IPS-20b (cell line): ENCODE measurements at regions not wholly inside any gene's neighbourhood (a gene's known extent, or its start where the extent isn't known, plus 50 kb on each side); places are given as distances from the start of the nearest gene placed in this dataset.

Experiments used
- H3K27ac ChIP-seq: one replicate; pipeline ENCODE4 v1.5.1; 2013; ENCODE audit warnings: low read length
- H3K27me3 ChIP-seq: 2 replicates; pipeline ENCODE4 v1.6.1; 2013; ENCODE audit warnings: mild to moderate bottlenecking, low read length, inconsistent platforms; ENCODE audit not compliant: insufficient read depth
- H3K36me3 ChIP-seq: 2 replicates; pipeline ENCODE4 v1.6.1; 2013; ENCODE audit warnings: low read depth, mild to moderate bottlenecking, inconsistent platforms, low read length, moderate library complexity; ENCODE audit not compliant: insufficient read depth
- H3K4me1 ChIP-seq: 2 replicates; pipeline ENCODE4 v1.6.1; 2013; ENCODE audit warnings: mild to moderate bottlenecking, control low read depth, inconsistent platforms, low read length, moderate library complexity; ENCODE audit not compliant: insufficient read depth
- H3K4me3 ChIP-seq: 2 replicates; pipeline ENCODE4 v1.5.1; 2013; ENCODE audit warnings: mild to moderate bottlenecking, low read length, inconsistent platforms
- H3K9ac ChIP-seq: 2 replicates; pipeline ENCODE4 v1.6.1; 2013; ENCODE audit warnings: low read depth, mild to moderate bottlenecking, inconsistent platforms, low read length, moderate library complexity
- H3K9me3 ChIP-seq: 2 replicates; pipeline ENCODE4 v1.6.1; 2013; ENCODE audit warnings: mild to moderate bottlenecking, low read depth, low read length, inconsistent platforms; ENCODE audit not compliant: insufficient read depth

DNA sequence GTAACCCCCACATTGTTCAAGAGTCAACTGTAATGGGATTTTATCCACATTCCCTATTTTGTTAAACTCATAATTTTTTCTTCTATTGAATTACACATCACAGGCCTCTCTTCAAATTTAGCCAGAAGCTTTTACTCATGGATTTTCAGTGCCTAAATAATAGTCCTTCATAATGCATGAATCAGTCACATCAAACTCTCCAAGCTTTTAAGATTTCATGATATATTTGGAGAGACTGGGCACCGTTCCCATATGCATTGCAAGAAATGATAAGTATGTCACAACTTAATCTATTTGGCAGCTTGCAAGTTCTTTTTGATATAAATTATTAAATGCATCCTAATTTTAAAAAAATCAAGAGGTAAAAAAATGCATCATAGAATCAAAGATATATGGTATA is 465.9 kb downstream of the DMAC1 start:
- H3K4me1 ChIP-seq: no peaks in the 10 kb centered on the region
- H3K36me3 ChIP-seq: no peaks in the 10 kb centered on the region
- no peaks in the 10 kb centered on the region for H3K27me3 ChIP-seq
- H3K9ac ChIP-seq: no peak overlapping the region
- no peaks in the 10 kb centered on the region for H3K9me3 ChIP-seq
- no peak overlapping the region for H3K4me3 ChIP-seq
- no peak overlapping the region for H3K27ac ChIP-seq

DNA sequence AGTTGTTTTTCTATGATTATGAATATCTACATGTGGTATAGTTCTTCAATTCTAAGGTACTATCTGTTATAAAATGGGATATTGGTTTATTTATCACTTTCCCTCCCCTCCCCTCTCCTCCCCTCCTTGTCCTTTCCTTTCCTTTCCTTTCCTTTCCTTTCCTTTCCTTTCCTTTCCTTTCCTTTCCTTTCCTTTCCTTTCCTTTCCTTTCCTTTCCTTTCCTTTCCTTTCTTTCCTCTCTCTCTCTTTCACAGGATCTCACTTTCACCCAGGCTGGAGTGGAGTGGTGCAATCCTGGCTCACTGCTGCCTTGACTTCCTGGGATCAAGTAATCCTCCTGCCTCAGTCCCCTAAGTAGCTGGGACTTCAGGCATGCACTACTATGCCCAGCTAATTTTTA is 466.8 kb downstream of the DMAC1 start:
- no peaks in the 10 kb centered on the region for H3K9me3 ChIP-seq
- H3K4me3 ChIP-seq: no peak overlapping the region
- H3K27ac ChIP-seq: no peak overlapping the region
- no peak overlapping the region for H3K9ac ChIP-seq
- H3K36me3 ChIP-seq: no peaks in the 10 kb centered on the region
- H3K27me3 ChIP-seq: no peaks in the 10 kb centered on the region
- no peaks in the 10 kb centered on the region for H3K4me1 ChIP-seq

DNA sequence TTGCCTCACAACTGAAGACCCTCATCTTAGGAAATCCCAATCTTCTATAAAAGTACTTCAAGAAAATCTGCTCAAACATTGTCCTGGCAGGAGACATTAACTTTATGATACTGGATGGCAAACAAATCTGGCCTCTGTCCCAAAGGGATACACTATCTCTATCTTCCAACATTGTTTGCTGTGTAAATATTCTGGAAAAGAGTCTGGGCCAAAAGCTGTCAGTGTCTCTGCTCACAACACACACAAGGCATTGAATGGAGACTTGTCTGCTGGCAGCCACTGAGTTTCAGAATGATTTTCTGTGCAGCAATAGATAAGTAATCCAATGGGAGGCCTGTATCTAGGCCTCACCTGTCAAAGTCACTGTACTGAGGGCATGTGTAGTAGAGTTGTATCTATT is 471.1 kb downstream of the DMAC1 start:
- H3K27ac ChIP-seq: no peak overlapping the region
- no peak overlapping the region for H3K9ac ChIP-seq
- no peaks in the 10 kb centered on the region for H3K9me3 ChIP-seq
- H3K4me3 ChIP-seq: no peak overlapping the region
- H3K4me1 ChIP-seq: no peaks in the 10 kb centered on the region
- no peaks in the 10 kb centered on the region for H3K27me3 ChIP-seq
- no peaks in the 10 kb centered on the region for H3K36me3 ChIP-seq

DNA sequence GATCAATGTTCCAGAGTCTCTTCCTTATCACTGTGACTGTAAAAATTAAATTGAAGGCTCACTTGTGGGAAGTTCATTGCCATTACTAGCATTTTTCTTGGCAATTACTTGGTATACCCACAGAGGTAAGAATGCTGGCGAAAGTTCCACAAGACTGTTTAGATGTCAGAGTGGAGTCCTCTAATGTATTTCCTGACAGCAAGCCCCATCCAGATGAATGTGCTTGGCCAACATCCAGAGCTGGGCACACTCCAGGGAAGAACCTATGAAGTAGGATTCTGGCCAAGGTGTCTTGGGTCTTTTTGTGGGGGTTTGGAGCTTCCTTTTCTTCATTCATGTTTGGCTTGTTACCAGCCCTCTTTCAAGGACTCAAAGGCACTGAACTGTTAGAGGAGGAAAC is 473.6 kb downstream of the DMAC1 start:
- Histone ChIP-seq H3K4me1 (no peaks in the 10 kb centered on the region), H3K9ac (no peak overlapping the region), H3K36me3 (no peaks in the 10 kb centered on the region), H3K27ac (no peak overlapping the region), H3K27me3 (no peaks in the 10 kb centered on the region), H3K9me3 (no peaks in the 10 kb centered on the region), H3K4me3 (no peak overlapping the region)

DNA sequence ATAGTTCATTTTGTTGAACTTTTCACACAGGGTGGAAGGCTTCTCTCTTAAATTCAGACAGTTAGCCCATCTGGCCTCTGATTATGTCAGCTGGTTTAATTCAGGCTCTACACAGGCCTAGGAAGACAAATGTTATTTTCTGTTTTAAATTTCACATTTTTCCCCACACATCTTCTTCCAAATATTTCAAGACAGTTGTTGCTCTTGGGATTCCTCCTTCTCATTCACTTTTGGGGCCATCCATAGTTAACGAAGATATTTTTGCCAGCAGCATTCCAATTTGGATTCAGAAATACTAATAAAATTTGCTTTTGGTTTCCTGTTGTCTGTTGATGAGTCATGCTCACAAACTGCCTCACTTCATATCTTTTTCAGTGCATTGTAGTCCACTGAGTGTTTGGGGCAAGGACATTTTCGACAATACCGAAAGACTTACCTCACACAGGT is 475.4 kb downstream of the DMAC1 start:
- Histone ChIP-seq H3K9me3 (no peaks in the 10 kb centered on the region), H3K4me1 (no peaks in the 10 kb centered on the region), H3K27ac (no peak overlapping the region), H3K4me3 (no peak overlapping the region), H3K27me3 (no peaks in the 10 kb centered on the region), H3K9ac (no peak overlapping the region), H3K36me3 (no peaks in the 10 kb centered on the region)

DNA sequence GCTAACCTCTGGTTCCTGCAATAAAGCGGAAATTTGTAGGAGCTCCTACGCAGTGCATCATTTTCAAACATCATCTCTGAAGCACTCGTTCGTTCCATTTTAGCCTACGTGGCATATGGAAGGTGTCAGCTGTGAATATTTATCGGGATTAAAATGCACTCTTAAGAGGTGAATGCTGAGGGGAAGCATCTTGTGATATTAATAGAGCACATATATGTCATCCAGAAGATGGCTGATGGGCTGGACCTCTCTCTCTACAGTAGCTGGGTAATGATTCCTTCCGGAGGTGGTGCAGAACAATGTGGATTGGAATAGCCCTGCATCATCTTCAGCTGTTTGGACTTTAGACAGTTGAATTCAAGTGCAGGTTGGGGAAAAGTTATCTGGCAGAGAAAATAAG is 478.7 kb downstream of the DMAC1 start:
- no peaks in the 10 kb centered on the region for H3K27me3 ChIP-seq
- no peaks in the 10 kb centered on the region for H3K9me3 ChIP-seq
- no peaks in the 10 kb centered on the region for H3K36me3 ChIP-seq
- no peak overlapping the region for H3K9ac ChIP-seq
- H3K4me1 ChIP-seq: peaks cover 7% of the 10 kb centered on the region; the same call in 1 of the 2 replicates
- no peak overlapping the region for H3K4me3 ChIP-seq
- H3K27ac ChIP-seq: no peak overlapping the region

DNA sequence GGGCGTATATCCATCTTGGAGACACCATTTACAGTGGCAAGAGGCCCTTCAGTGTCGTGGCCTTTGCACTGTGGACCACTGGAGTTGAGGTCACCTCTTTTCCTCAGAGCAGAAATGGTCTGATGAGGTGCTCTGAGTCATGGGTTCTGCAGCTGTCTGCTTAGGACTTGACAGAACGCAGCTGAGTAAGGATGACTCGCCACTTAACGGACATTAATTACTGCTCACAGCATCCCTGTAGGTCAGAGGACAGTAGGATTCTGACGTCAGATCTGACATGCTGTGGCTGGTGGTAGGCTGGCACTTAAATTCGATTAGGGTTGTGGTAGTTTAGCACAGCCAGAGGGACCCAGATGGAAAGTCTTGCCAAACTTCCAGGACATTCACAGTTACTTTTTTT is 479.4 kb downstream of the DMAC1 start:
- Histone ChIP-seq H3K27me3 (no peaks in the 10 kb centered on the region), H3K9ac (no peak overlapping the region), H3K4me3 (no peak overlapping the region), H3K4me1 (peaks cover 7% of the 10 kb centered on the region; the same call in 1 of the 2 replicates), H3K27ac (no peak overlapping the region), H3K36me3 (no peaks in the 10 kb centered on the region), H3K9me3 (no peaks in the 10 kb centered on the region)

DNA sequence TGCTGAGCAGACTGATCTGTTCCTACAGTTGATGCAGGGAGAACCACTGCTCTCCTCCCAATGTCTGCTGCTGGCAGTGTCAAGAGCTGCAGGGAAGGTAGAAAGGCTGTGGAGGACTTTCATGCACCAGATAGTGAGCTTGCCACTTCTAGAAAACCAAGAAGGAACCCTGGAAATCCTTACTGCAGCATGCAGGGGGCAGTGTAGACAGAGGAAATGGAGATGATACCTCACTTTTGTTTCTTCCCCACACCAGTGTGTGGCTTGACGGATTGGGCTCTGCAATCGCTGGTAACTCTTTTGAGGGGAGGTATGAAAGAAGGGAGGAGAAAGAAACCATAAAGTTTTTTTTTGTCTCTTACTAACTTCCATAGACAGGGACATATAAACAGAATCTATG is 480.7 kb downstream of the DMAC1 start:
- Histone ChIP-seq H3K36me3 (no peaks in the 10 kb centered on the region), H3K9ac (no peak overlapping the region), H3K27ac (no peak overlapping the region), H3K9me3 (no peaks in the 10 kb centered on the region), H3K27me3 (no peaks in the 10 kb centered on the region), H3K4me3 (no peak overlapping the region), H3K4me1 (peaks cover 7% of the 10 kb centered on the region; the same call in 1 of the 2 replicates)

DNA sequence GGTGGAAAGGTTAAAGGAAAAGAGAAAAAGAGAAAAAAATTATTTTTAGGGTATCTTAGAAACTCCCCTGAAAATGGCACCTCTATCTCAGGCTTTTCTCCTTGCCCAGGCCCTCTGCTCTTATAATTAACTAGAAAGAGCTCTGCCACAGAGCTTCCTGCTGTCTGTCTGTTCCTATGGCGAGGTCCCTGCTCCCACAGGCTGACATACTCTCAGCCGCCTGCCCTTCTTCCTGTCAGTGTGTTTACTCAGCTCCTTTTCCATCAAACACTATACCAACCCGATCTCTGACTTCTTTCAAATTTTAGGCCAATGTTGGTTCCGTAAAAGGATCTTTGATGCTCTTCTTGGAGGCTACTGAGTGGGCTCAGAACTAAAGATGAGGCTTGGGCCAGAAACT is 482.6 kb downstream of the DMAC1 start:
- Histone ChIP-seq H3K36me3 (no peaks in the 10 kb centered on the region), H3K27ac (no peak overlapping the region), H3K4me1 (peaks cover 7% of the 10 kb centered on the region; the same call in 1 of the 2 replicates), H3K9ac (no peak overlapping the region), H3K27me3 (no peaks in the 10 kb centered on the region), H3K9me3 (peaks cover 6% of the 10 kb centered on the region; the same call in 1 of the 2 replicates), H3K4me3 (no peak overlapping the region)

DNA sequence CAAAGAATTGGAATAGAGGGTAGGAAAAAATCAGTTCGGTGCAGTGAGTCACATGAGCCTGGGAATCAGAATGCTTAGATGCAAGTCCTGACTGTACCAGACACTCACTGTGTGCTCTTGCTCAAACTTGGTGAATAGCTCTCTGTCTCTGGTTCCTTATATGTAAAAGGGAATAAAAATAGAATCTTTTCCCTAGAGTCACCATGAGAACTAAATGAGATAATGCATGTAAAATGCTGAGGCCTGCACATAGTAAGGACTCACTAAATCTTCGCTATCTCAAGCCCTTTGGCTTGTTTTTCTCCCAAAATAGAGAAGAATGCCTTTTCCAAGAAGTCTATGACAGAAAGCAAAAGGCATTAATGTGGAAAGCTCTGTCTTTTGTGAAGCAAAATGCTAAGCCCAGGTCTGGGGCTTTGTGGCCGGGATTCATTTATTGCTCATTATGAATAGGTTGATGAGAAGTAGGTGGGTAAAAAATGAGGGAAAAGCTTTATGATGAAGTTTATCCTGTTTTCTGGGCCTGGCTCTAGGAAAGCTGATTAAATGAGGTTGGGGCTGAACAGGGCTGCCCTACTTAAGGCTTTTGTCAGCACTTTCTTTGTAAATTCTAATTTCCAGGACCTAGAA is 483.3 kb downstream of the DMAC1 start:
- H3K9me3 ChIP-seq: peaks cover 6% of the 10 kb centered on the region; the same call in 1 of the 2 replicates
- H3K27ac ChIP-seq: no peak overlapping the region
- no peak overlapping the region for H3K4me3 ChIP-seq
- no peaks in the 10 kb centered on the region for H3K27me3 ChIP-seq
- H3K36me3 ChIP-seq: no peaks in the 10 kb centered on the region
- no peak overlapping the region for H3K9ac ChIP-seq
- peaks cover 7% of the 10 kb centered on the region; the same call in 1 of the 2 replicates for H3K4me1 ChIP-seq

DNA sequence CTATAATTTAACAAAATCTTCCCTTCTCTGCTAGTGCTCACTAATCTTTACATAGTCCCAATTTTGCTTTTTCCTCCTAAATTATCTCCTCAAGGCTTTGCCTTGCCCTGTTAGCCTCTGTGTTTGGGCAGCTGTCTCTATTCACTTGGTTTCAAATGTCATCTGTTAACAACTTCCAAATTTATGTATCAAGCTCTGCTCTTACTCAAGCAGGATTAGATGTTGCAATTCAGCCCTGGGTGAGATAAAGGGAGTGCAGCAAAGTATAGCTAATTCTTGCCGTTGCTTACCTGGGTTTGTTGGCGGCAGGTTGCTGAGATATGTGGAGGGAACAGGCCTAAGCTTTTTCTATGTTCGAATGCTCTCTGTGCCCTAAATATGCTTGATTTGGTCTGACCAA is 483.8 kb downstream of the DMAC1 start:
- Histone ChIP-seq H3K9ac (no peak overlapping the region), H3K27me3 (no peaks in the 10 kb centered on the region), H3K9me3 (peaks cover 6% of the 10 kb centered on the region; the same call in 1 of the 2 replicates), H3K4me1 (peaks cover 7% of the 10 kb centered on the region; the same call in 1 of the 2 replicates), H3K4me3 (no peak overlapping the region), H3K36me3 (no peaks in the 10 kb centered on the region), H3K27ac (no peak overlapping the region)

DNA sequence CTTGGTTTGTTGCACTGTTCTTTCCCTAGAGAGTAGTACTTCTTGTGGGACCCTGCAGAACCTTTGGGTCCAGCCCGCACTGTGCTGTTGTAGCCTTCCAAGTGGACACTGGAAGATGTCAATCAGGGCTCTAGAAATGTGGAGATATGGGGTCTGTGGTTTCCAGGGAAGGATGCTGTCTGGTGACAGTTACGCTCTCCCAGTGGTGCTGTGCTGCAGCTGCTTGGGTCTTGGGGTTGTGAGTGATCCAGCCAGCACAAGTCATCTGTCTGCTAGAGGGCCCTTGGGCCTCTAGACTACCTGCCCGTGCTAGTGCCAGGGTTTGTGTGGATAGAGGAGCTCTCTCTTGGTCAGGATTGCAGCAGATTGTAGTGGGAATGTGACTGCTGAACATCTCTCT is 484.5 kb downstream of the DMAC1 start:
- Histone ChIP-seq H3K36me3 (no peaks in the 10 kb centered on the region), H3K27me3 (no peaks in the 10 kb centered on the region), H3K9me3 (peaks cover 10% of the 10 kb centered on the region; the same call in 1 of the 2 replicates), H3K27ac (no peak overlapping the region), H3K4me1 (peaks cover 7% of the 10 kb centered on the region; the same call in 1 of the 2 replicates), H3K4me3 (no peak overlapping the region), H3K9ac (no peak overlapping the region)
